CD4-positive, alpha-beta T cell (primary cell): ENCODE measurements at regions not wholly inside any gene's neighbourhood (a gene's known extent, or its start where the extent isn't known, plus 50 kb on each side); places are given as distances from the start of the nearest gene placed in this dataset.

Source experiments
- ATAC-seq: fragments of 200-7000 bp; cut with Tn5 transposase; one replicate; pipeline ENCODE4 v1.10.0; 2022; ENCODE audit warnings: mild to moderate bottlenecking; ENCODE audit not compliant: poor library complexity
- CTCF ChIA-PET: fragments of 350-600 bp; sonication (Branson Sonifier 250); formaldehyde crosslinking; loops from one replicate; lab custom pipeline; 2021; ENCODE audit warnings: antibody characterized with exemption, inconsistent platforms; lab: Charles Lee
- POLR2A ChIA-PET: fragments of 350-600 bp; sonication (Branson Sonifier 250); formaldehyde crosslinking; loops from one replicate; lab custom pipeline; 2021; ENCODE audit warnings: antibody characterized with exemption, inconsistent platforms; lab: Charles Lee
- DNase-seq, 14 experiments: peaks; one replicate each; pipeline ENCODE4 v3.0.0-alpha.2; 2013 to 2020; ENCODE audit warnings: mixed read lengths in 2 of 14
- H3K27ac ChIP-seq, 2 donors: one replicate each; pipeline versions ENCODE4 v1.5.1 to v1.7.0; 2013; ENCODE audit warnings: low read length in 2 of 2, low read depth in 1 of 2, mild to moderate bottlenecking in 1 of 2
- H3K27me3 ChIP-seq, 2 experiments: 1 replicate in 1 of 2; 2 replicates in 1 of 2; pipeline versions ENCODE4 v1.6.1 to v1.7.0; 2013; ENCODE audit warnings: low read length in 2 of 2, control low read depth in 1 of 2, mild to moderate bottlenecking in 1 of 2, moderate library complexity in 1 of 2; ENCODE audit not compliant: insufficient read depth in 2 of 2, control insufficient read depth in 1 of 2
- H3K36me3 ChIP-seq: one replicate; pipeline ENCODE4 v1.6.1; 2013; ENCODE audit warnings: low read length, control low read depth; ENCODE audit not compliant: insufficient read depth
- H3K4me1 ChIP-seq: one replicate; pipeline ENCODE4 v1.6.1; 2013; ENCODE audit warnings: low read length, control low read depth; ENCODE audit not compliant: insufficient read depth
- H3K4me3 ChIP-seq: one replicate; pipeline ENCODE4 v1.5.1; 2013; ENCODE audit warnings: mild to moderate bottlenecking, low read length, moderate library complexity
- H3K9me3 ChIP-seq, 2 experiments: 1 replicate in 1 of 2; 2 replicates in 1 of 2; pipeline versions ENCODE4 v1.6.1 to v1.7.0; 2013; ENCODE audit warnings: low read length in 2 of 2, mild to moderate bottlenecking in 2 of 2, control low read depth in 1 of 2, moderate library complexity in 1 of 2; ENCODE audit not compliant: control insufficient read depth in 1 of 2, insufficient read depth in 1 of 2
- H3K27ac Mint-ChIP-seq: one replicate; pipeline ENCODE4 v1.8.0; 2020; ENCODE audit warnings: mixed read lengths
- H3K27me3 Mint-ChIP-seq: one replicate; pipeline ENCODE4 v1.8.0; 2021; ENCODE audit warnings: mixed read lengths
- H3K36me3 Mint-ChIP-seq: one replicate; pipeline ENCODE4 v1.8.0; 2021; ENCODE audit warnings: low read depth, mixed read lengths
- H3K4me1 Mint-ChIP-seq: one replicate; pipeline ENCODE4 v1.8.0; 2021; ENCODE audit warnings: low read depth, mixed read lengths
- H3K4me3 Mint-ChIP-seq: one replicate; pipeline ENCODE4 v1.8.0; 2020; ENCODE audit warnings: mild to moderate bottlenecking, mixed read lengths
- H3K9me3 Mint-ChIP-seq: one replicate; pipeline ENCODE4 v1.8.0; 2020; ENCODE audit warnings: mixed read lengths
- intact Hi-C, 2 experiments: fragments of 100-400 bp; cut with DNase I in 1 of 2; cut with micrococcal nuclease in 1 of 2; formaldehyde crosslinking; loops; one replicate each; pipeline versions ENCODE4 v1.15.1 to v1.9.0; 2023 to 2025; cut with DNase I, micrococcal nuclease
- TF ChIP-seq, protein P1 (sequence below): fragments of 200-600 bp; IDR thresholded peaks from one replicate; pipeline ENCODE4 v1.8.0; 2022; ENCODE audit warnings: antibody characterized with exemption, mild to moderate bottlenecking

DNA sequence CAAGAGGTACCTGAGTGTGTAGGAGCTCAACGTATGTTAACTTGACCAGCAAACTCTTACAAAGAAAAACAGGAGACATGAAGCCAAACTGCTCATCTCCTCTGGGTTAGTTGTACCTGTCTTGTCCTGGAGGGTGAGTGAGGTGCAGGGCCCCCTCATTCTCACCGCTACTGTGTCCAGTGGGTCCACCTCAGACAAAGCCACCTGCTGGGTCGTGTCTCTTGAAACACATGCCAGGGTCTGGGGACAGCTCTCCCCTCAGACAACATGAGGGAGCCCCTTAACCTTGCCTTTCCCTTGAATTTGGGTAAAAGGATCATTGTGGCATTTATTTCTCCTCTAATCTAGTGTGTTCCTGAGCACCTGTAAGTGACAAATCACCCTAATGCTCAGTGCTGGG lies 185.6 kb downstream of the TLE3 start:
- H3K9me3 Mint-ChIP-seq = no peaks in the 10 kb centered on the region
- H3K4me3 Mint-ChIP-seq = no peak overlapping the region
- DNase-seq (no peak), ATAC-seq (no peak)
- H3K27ac Mint-ChIP-seq = no peak overlapping the region
- intact Hi-C loops = no loop called here
- no peaks in the 10 kb centered on the region for H3K27me3 ChIP-seq
- H3K4me1 ChIP-seq = no peaks in the 10 kb centered on the region
- CTCF ChIA-PET = no interaction called here
- no peaks in the 10 kb centered on the region for H3K27me3 Mint-ChIP-seq
- H3K9me3 ChIP-seq = no peaks in the 10 kb centered on the region
- no peaks in the 10 kb centered on the region for H3K36me3 Mint-ChIP-seq
- no peak overlapping the region for H3K27ac ChIP-seq
- TF ChIP-seq, protein P1, sequence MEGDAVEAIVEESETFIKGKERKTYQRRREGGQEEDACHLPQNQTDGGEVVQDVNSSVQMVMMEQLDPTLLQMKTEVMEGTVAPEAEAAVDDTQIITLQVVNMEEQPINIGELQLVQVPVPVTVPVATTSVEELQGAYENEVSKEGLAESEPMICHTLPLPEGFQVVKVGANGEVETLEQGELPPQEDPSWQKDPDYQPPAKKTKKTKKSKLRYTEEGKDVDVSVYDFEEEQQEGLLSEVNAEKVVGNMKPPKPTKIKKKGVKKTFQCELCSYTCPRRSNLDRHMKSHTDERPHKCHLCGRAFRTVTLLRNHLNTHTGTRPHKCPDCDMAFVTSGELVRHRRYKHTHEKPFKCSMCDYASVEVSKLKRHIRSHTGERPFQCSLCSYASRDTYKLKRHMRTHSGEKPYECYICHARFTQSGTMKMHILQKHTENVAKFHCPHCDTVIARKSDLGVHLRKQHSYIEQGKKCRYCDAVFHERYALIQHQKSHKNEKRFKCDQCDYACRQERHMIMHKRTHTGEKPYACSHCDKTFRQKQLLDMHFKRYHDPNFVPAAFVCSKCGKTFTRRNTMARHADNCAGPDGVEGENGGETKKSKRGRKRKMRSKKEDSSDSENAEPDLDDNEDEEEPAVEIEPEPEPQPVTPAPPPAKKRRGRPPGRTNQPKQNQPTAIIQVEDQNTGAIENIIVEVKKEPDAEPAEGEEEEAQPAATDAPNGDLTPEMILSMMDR = no peak
- POLR2A ChIA-PET = no interaction called here
- H3K4me3 ChIP-seq = no peak overlapping the region
- no peaks in the 10 kb centered on the region for H3K36me3 ChIP-seq
- H3K4me1 Mint-ChIP-seq = no peaks in the 10 kb centered on the region

DNA sequence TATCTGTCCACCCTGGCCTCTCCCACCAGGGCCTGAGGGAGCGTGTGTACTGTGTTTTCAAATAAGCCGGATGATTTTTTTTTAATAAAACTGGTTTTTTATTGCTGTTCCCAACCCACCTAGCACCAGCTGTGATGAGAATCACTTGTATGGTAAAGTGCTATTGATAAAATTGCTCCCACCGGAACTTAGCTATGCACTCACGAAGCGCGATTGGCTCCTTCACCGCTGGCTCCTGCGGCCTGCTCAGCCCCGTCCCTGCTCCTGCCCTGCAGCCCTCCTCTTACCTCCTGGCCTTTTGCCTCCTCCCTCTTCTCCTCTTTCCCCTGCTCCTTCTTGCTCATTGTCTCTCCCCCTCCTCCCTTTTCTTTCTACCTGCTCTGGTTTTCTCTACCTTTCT lies 183.7 kb downstream of the TLE3 start:
- Histone ChIP-seq H3K27ac (no peak overlapping the region), H3K27me3 (no peaks in the 10 kb centered on the region), H3K9me3 (no peaks in the 10 kb centered on the region), H3K4me3 (no peak overlapping the region), H3K36me3 (no peaks in the 10 kb centered on the region), H3K4me1 (no peaks in the 10 kb centered on the region)
- Mint-ChIP-seq H3K36me3 (no peaks in the 10 kb centered on the region), H3K27ac (no peak overlapping the region), H3K9me3 (no peaks in the 10 kb centered on the region), H3K4me3 (no peak overlapping the region), H3K27me3 (no peaks in the 10 kb centered on the region), H3K4me1 (no peaks in the 10 kb centered on the region)
- intact Hi-C loops = no loop called here
- no peak for ATAC-seq
- TF ChIP-seq, protein P1 = no peak
- ChIA-PET POLR2A (interaction anchor here (1.0 kb wide), 1 partner anchor 157 kb away, joined by 3 read pairs; no protein-coding TSS in a partner anchor), CTCF (no interaction called here)
- DNase-seq = no peak

DNA sequence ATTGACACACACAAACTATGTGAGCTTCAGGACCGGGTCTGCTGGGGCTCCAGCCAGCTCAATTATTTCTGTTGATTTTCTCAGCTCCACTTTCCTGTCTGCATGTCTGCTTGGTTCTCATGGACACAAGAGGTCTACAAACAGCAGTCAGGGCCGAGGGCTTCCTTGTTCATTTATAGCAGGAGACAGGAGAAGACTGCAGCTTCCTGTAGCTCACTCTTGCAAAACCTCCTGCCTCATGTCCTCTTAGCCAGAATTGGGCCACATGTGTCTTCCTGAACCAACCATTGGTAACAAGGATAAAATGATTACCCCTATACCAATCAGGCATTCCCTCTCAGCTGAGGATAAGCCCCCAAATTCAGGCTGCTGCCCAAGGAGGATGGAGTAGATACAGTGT lies 182.8 kb downstream of the TLE3 start:
- Histone ChIP-seq H3K9me3 (no peaks in the 10 kb centered on the region), H3K36me3 (no peaks in the 10 kb centered on the region), H3K27ac (no peak overlapping the region), H3K27me3 (no peaks in the 10 kb centered on the region), H3K4me1 (no peaks in the 10 kb centered on the region), H3K4me3 (no peak overlapping the region)
- ChIA-PET POLR2A (no interaction called here), CTCF (no interaction called here)
- TF ChIP-seq, protein P1 = no peak
- DNase-seq (no peak), ATAC-seq (no peak)
- Mint-ChIP-seq H3K27ac (no peak overlapping the region), H3K4me1 (no peaks in the 10 kb centered on the region), H3K4me3 (no peak overlapping the region), H3K36me3 (no peaks in the 10 kb centered on the region), H3K27me3 (no peaks in the 10 kb centered on the region), H3K9me3 (no peaks in the 10 kb centered on the region)
- intact Hi-C loops = no loop called here
